SK-N-MC (cell line): ENCODE measurements at regions not wholly inside any gene's neighbourhood (a gene's known extent, or its start where the extent isn't known, plus 50 kb on each side); places are given as distances from the start of the nearest gene placed in this dataset.

Experiments used
- DNase-seq: peaks from one replicate; pipeline ENCODE4 v3.0.0-alpha.2; 2011; ENCODE audit warnings: low read depth, low spot score
- H3K27ac ChIP-seq: fragments of 200-600 bp; sonication (generic); 2 replicates; pipeline ENCODE4 v1.5.1; 2016; ENCODE audit warnings: mixed run types
- H3K36me3 ChIP-seq: fragments of 200-600 bp; sonication (generic); 2 replicates; pipeline ENCODE4 v1.6.1; 2017; ENCODE audit warnings: antibody characterized with exemption, low read length, mixed read lengths; ENCODE audit not compliant: insufficient read depth
- H3K4me3 ChIP-seq: fragments of 200-600 bp; sonication (generic); 2 replicates; pipeline ENCODE4 v1.5.1; 2016
- H3K9ac ChIP-seq: fragments of 200-600 bp; sonication (generic); 2 replicates; pipeline ENCODE4 v1.8.0; 2017; ENCODE audit warnings: mixed run types, mixed read lengths; ENCODE audit not compliant: insufficient read length
- H3K9me3 ChIP-seq: fragments of 200-600 bp; sonication (generic); 2 replicates; pipeline ENCODE4 v1.6.1; 2017; ENCODE audit warnings: low read depth, mild to moderate bottlenecking, antibody characterized with exemption, low read length, moderate library complexity, mixed read lengths
- EZH2 ChIP-seq: fragments of 200-600 bp; sonication (generic); IDR thresholded peaks from one replicate; pipeline ENCODE4 v1.6.1; 2017; ENCODE audit warnings: antibody characterized with exemption
- FOXP2 ChIP-seq: optimal IDR thresholded peaks from 2 replicates; pipeline ENCODE3; 2011; ENCODE audit warnings: mild to moderate bottlenecking, moderate library complexity; ENCODE audit not compliant: insufficient read depth; ENCODE audit errors: extremely low read length, control extremely low read depth
- POLR2AphosphoS5 ChIP-seq: IDR thresholded peaks from 2 replicates; pipeline ENCODE4 v1.6.1; 2012; ENCODE audit warnings: mild to moderate bottlenecking, low read depth, low read length, borderline replicate concordance

DNA sequence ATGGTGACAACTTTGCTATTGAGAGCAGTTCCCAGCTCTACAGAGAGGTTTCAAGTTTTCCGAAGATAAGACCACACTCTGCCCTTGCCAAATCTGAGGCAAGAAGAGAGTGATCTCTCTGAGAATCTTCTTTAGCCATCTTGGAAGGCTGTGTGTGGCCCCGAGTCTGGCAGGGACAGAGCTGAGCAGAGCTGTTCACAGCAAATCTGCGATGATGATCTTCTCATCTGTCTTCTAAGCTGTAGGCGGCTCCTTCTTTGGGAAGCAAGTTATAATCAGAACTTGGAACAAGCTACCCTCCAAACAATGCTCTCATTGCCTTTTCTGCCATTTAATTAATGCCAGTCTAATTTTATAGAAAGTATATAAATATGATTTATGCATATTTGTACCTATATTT, 379.0 kb upstream of the MEF2C start:
- no peak overlapping the region for H3K9ac ChIP-seq

DNA sequence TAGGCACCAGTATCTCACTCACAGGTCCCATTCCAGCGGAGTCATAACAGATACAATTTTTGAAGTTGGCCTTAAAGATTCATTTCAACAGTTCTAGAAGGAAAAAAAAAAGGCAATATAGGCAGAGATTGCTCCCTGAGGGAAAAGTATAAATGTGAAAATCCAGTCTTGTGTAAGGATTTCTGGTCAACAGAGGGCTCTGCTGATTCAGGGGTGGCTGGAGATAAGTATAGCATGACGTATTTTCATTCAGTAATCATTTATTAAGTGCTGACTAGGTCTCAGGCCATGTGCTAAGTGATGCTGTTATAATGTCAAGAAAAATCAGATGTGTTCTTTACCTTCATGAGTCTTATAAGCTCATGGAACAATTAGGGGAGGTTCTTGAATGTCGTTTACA, 377.3 kb upstream of the MEF2C start:
- TF ChIP-seq FOXP2 (no peak), POLR2AphosphoS5 (no peak), EZH2 (no peak)
- no peaks in the 10 kb centered on the region for H3K9me3 ChIP-seq
- DNase-seq = no peak
- H3K27ac ChIP-seq = no peak overlapping the region
- H3K4me3 ChIP-seq = no peak overlapping the region
- H3K9ac ChIP-seq = no peak overlapping the region
- no peaks in the 10 kb centered on the region for H3K36me3 ChIP-seq

More for the DNA sequence above, 379.0 kb upstream of the MEF2C start:
- Histone ChIP-seq H3K4me3 (no peak overlapping the region), H3K27ac (no peak overlapping the region), H3K9me3 (no peaks in the 10 kb centered on the region), H3K36me3 (no peaks in the 10 kb centered on the region)
- DNase-seq = no peak
- no peak for TF ChIP-seq EZH2
- TF ChIP-seq POLR2AphosphoS5 = no peak
- TF ChIP-seq FOXP2 = no peak

DNA sequence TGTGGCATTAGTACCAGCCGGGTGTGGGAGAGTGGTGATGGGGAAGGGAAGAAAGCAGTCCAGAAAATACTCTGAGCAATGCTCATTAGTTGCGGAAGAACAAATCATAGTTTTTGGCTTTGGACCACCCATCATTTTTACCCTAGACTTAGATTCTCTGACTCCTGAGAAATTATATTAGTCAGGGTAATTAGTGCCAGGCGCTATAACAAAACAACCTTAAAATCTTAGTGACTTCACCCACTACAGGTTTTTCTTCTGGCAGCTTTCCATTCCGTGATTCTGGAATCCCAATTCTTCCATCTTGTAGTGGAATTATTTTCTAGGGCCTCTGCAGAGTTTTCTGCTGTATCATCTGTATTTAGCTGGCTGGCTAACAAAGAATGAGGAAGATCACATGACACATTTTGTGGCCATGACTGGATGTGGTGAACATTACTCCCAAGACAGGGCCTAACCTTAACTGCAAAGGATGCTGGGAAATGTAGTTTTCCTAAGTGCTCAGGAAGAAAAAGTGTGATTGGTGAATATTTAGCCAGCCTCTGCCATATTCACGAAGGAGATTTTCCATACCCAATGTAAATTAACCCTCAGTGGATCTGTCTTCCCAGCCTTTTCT, 373.0 kb upstream of the MEF2C start:
- DNase-seq = no peak
- H3K4me3 ChIP-seq = no peak overlapping the region
- H3K27ac ChIP-seq = 0 out of 2 replicates have a peak overlapping the region, but pooled peaks have one; percentile 28
- no peaks in the 10 kb centered on the region for H3K36me3 ChIP-seq
- H3K9ac ChIP-seq = no peak overlapping the region
- H3K9me3 ChIP-seq = no peaks in the 10 kb centered on the region
- TF ChIP-seq POLR2AphosphoS5 (no peak), EZH2 (no peak), FOXP2 (no peak)

DNA sequence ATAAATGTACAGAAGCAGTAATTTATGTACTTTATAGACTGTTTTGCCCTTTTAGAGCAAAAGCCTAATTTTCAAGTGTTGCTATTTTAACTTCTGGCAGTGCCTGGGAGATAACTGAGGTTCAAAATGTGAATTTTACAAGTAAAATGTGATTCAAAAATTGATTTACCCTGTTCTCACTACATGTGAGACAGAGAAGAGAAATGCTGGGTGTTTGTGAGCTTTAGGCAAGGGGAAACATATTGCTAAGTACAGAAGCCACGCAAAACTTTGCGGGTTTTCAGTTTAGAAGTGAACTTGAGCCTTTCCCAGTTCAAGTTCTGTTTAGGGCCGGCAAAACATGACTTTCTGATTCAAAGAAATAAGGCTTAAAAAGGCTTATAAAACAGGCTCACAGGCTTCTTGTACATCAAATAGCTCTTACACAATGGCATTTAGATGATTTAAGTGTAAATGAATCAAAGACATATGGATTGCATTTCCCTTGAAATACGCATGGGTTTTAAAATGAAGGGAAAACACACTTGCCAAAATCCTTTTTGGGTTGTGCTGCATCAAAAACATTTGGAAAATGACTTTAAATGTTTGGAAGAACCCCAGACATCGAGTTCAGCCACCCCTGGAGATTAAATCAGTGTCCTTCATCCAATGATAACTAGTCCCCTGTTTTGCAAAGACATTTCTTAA, 370.8 kb upstream of the MEF2C start:
- TF ChIP-seq POLR2AphosphoS5 (no peak), FOXP2 (no peak), EZH2 (no peak)
- no peaks in the 10 kb centered on the region for H3K36me3 ChIP-seq

DNA sequence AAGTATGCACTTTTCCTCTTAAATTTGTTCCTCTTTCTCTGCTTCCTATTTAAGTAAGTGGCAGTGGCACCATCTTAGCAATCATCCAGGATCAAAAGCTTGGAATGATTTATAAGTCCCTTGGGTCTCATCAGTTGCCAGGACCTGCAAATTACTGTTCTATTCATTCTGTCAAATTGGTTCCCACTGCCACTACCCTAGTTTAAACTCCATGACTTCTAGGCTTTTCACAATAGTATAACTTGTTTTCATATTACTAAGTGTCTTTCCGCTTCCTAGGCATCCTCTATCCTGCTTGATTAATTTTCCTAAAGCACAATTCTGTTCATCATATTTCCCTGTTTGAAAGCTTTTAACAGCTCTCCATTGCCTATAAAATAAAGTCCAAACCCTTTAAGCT, 363.9 kb upstream of the MEF2C start:
- Histone ChIP-seq H3K36me3 (no peaks in the 10 kb centered on the region), H3K4me3 (no peak overlapping the region), H3K9me3 (no peaks in the 10 kb centered on the region), H3K27ac (no peak overlapping the region), H3K9ac (no peak overlapping the region)
- DNase-seq = no peak
- TF ChIP-seq EZH2 (no peak), POLR2AphosphoS5 (no peak), FOXP2 (no peak)

More for the DNA sequence above, 370.8 kb upstream of the MEF2C start:
- H3K4me3 ChIP-seq = peak overlapping the region; percentile 65
- H3K9me3 ChIP-seq = no peaks in the 10 kb centered on the region
- H3K27ac ChIP-seq = peak overlapping the region; percentile 82
- H3K9ac ChIP-seq = peak overlapping the region; percentile 11
- no peak for DNase-seq

DNA sequence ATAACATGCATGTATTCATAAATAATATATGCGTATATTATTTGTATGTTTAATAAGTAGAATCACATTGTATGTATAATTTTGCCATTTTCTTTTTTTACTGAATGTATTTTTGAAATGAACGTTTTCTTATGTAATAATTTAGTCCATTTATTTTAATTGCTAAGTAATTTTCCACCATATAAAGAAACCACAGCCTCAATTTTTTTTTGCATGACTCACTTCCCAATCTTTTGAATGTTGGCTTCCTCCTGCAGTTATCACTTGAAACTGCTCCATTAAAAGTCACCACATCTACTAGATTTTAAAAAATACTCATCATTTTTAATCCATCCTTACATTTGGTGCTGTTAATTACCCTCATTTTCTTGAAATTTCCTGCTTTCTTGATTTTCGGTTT, 363.3 kb upstream of the MEF2C start:
- no peak for DNase-seq
- Histone ChIP-seq H3K9me3 (no peaks in the 10 kb centered on the region), H3K36me3 (no peaks in the 10 kb centered on the region), H3K27ac (no peak overlapping the region), H3K4me3 (no peak overlapping the region), H3K9ac (no peak overlapping the region)
- TF ChIP-seq EZH2 (no peak), POLR2AphosphoS5 (no peak), FOXP2 (no peak)

DNA sequence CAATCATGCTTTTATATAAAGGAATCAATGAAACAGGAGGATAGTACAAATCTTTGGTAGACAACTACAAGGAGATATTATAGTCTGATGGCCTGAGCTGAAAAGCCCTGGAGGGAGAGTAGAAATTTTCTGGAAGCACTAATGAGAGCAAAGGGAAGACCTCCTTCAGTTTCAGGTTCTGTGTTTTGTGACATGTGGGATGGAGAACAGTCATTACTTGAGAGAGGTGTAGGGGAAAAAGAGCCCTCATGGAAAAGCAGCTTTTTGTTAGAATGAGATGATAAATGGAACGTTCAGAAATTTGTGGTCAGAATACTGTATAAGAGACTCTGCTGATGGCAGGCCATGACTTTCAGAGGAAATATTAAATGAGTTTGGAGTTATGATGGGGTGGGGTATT, 360.6 kb upstream of the MEF2C start:
- no peak for DNase-seq
- TF ChIP-seq POLR2AphosphoS5 = no peak
- no peak for TF ChIP-seq FOXP2
- no peak for TF ChIP-seq EZH2
- Histone ChIP-seq H3K36me3 (no peaks in the 10 kb centered on the region), H3K9me3 (no peaks in the 10 kb centered on the region), H3K4me3 (no peak overlapping the region), H3K9ac (no peak overlapping the region), H3K27ac (no peak overlapping the region)

DNA sequence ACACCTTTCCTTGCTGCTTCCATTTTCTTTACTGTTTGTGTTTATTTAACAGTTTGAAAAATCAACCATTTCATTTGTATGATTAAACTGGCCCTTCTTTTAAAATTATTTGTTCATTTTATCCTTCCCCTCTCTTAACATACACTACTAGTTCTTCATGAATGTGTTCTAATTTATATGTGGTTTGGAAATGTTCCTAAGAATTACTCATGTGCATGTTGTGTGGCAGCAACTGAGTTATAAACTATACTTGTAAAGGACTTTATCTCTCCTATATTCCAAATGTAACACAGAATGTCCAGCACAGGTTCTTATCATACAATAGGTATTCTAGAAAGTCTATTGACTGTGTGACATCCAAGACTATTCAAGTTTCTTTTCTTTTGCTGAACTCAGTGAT, 358.2 kb upstream of the MEF2C start:
- H3K9me3 ChIP-seq = no peaks in the 10 kb centered on the region
- H3K4me3 ChIP-seq = no peak overlapping the region
- H3K9ac ChIP-seq = no peak overlapping the region
- TF ChIP-seq POLR2AphosphoS5 (no peak), FOXP2 (no peak), EZH2 (no peak)
- H3K27ac ChIP-seq = no peak overlapping the region
- no peaks in the 10 kb centered on the region for H3K36me3 ChIP-seq
- DNase-seq = no peak
